HEK293 (cell line): ENCODE measurements at regions not wholly inside any gene's neighbourhood (a gene's known extent, or its start where the extent isn't known, plus 50 kb on each side); places are given as distances from the start of the nearest gene placed in this dataset.

ENCODE experiments used
- ATF2 ChIP-seq: fragments of 450-650 bp; formaldehyde crosslinking; IDR thresholded peaks from 2 replicates; pipeline ENCODE4 v1.5.1; 2016; ENCODE audit warnings: missing biosample characterization, missing genetic modification characterization, low read depth
- BCL11A ChIP-seq: fragments of 450-650 bp; formaldehyde crosslinking; IDR thresholded peaks from 2 replicates; pipeline ENCODE4 v1.5.1; 2016; ENCODE audit warnings: low read depth, missing biosample characterization, missing genetic modification characterization
- MEIS1 ChIP-seq: sonication (generic); formaldehyde crosslinking; IDR thresholded peaks from 2 replicates; pipeline ENCODE4 v1.8.1; 2022; ENCODE audit warnings: missing genetic modification reagents, mild to moderate bottlenecking, borderline replicate concordance
- MZF1 ChIP-seq: fragments of 450-650 bp; formaldehyde crosslinking; IDR thresholded peaks from 2 replicates; pipeline ENCODE4 v1.5.1; 2017; ENCODE audit warnings: missing biosample characterization, missing genetic modification characterization, borderline replicate concordance
- REPIN1 ChIP-seq: fragments of 450-650 bp; formaldehyde crosslinking; IDR thresholded peaks from 2 replicates; pipeline ENCODE4 v1.5.1; 2017; ENCODE audit warnings: missing biosample characterization, missing genetic modification characterization, low read depth
- SALL2 ChIP-seq: fragments of 450-650 bp; formaldehyde crosslinking; IDR thresholded peaks from 2 replicates; pipeline ENCODE4 v1.5.0; 2017; ENCODE audit warnings: missing biosample characterization, mild to moderate bottlenecking, missing genetic modification characterization, borderline replicate concordance
- SP3 ChIP-seq: fragments of 450-650 bp; formaldehyde crosslinking; IDR thresholded peaks from 2 replicates; pipeline ENCODE4 v1.5.1; 2016; ENCODE audit warnings: missing biosample characterization, missing genetic modification characterization
- TCF7L2 ChIP-seq: IDR thresholded peaks from 2 replicates; pipeline ENCODE4 v1.6.1; 2011; ENCODE audit warnings: low read depth, mild to moderate bottlenecking, inconsistent platforms, low read length, moderate library complexity, borderline replicate concordance
- TRIM28 ChIP-seq: IDR thresholded peaks from 2 replicates; pipeline ENCODE4 v1.6.1; 2011; ENCODE audit warnings: low read length, control low read depth, borderline replicate concordance
- YY2 ChIP-seq: fragments of 450-650 bp; formaldehyde crosslinking; IDR thresholded peaks from 2 replicates; pipeline ENCODE4 v1.5.1; 2016; ENCODE audit warnings: missing biosample characterization, missing genetic modification characterization
- ZEB2 ChIP-seq: fragments of 450-650 bp; formaldehyde crosslinking; IDR thresholded peaks from 2 replicates; pipeline ENCODE4 v1.5.1; 2016; ENCODE audit warnings: missing biosample characterization, missing genetic modification characterization
- ZNF155 ChIP-seq: fragments of 450-650 bp; formaldehyde crosslinking; IDR thresholded peaks from 2 replicates; pipeline ENCODE4 v1.5.1; 2016; ENCODE audit warnings: missing biosample characterization, missing genetic modification characterization
- ZNF266 ChIP-seq: fragments of 450-650 bp; formaldehyde crosslinking; IDR thresholded peaks from 2 replicates; pipeline ENCODE4 v1.5.1; 2016; ENCODE audit warnings: missing biosample characterization, missing genetic modification characterization, low read depth
- ZNF311 ChIP-seq: fragments of 450-650 bp; formaldehyde crosslinking; IDR thresholded peaks from 2 replicates; pipeline ENCODE4 v1.5.1; 2017; ENCODE audit warnings: missing biosample characterization, missing genetic modification characterization, borderline replicate concordance
- ZNF324 ChIP-seq: fragments of 450-650 bp; formaldehyde crosslinking; IDR thresholded peaks from 2 replicates; pipeline ENCODE4 v1.5.1; 2016; ENCODE audit warnings: missing biosample characterization, missing genetic modification characterization
- ZNF335 ChIP-seq: fragments of 450-650 bp; formaldehyde crosslinking; conservative IDR thresholded peaks from 2 replicates; pipeline ENCODE4 v1.5.1; 2016; ENCODE audit warnings: missing biosample characterization, missing genetic modification characterization
- ZNF37A ChIP-seq: fragments of 450-650 bp; IDR thresholded peaks from 2 replicates; pipeline ENCODE4 v1.5.1; 2018; ENCODE audit warnings: missing biosample characterization, missing genetic modification characterization
- ZNF518A ChIP-seq: fragments of 450-650 bp; formaldehyde crosslinking; conservative IDR thresholded peaks from 2 replicates; pipeline ENCODE4 v1.5.1; 2016; ENCODE audit warnings: low read depth, missing biosample characterization, missing genetic modification characterization
- ZNF549 ChIP-seq: fragments of 450-650 bp; IDR thresholded peaks from 2 replicates; pipeline ENCODE4 v1.5.1; 2018; ENCODE audit warnings: missing biosample characterization, missing genetic modification characterization, mild to moderate bottlenecking, inconsistent platforms, moderate library complexity
- ZNF596 ChIP-seq: fragments of 450-650 bp; IDR thresholded peaks from 2 replicates; pipeline ENCODE4 v1.5.0; 2018; ENCODE audit warnings: missing biosample characterization, mild to moderate bottlenecking, missing genetic modification characterization, moderate library complexity
- ZNF610 ChIP-seq: fragments of 450-650 bp; formaldehyde crosslinking; IDR thresholded peaks from 2 replicates; pipeline ENCODE4 v1.5.1; 2016; ENCODE audit warnings: missing biosample characterization, missing genetic modification characterization, borderline replicate concordance
- ZNF664 ChIP-seq: fragments of 450-650 bp; formaldehyde crosslinking; IDR thresholded peaks from 2 replicates; pipeline ENCODE4 v1.5.1; 2016; ENCODE audit warnings: missing biosample characterization, missing genetic modification characterization
- ZNF768 ChIP-seq: fragments of 450-650 bp; formaldehyde crosslinking; IDR thresholded peaks from 2 replicates; pipeline ENCODE4 v1.5.1; 2018; ENCODE audit warnings: missing biosample characterization, mild to moderate bottlenecking, missing genetic modification characterization
- ZSCAN16 ChIP-seq: fragments of 450-650 bp; formaldehyde crosslinking; IDR thresholded peaks from 2 replicates; pipeline ENCODE4 v1.5.1; 2016; ENCODE audit warnings: missing biosample characterization, missing genetic modification characterization
- ZXDB ChIP-seq: fragments of 450-650 bp; formaldehyde crosslinking; IDR thresholded peaks from 2 replicates; pipeline ENCODE4 v1.5.1; 2016; ENCODE audit warnings: missing biosample characterization, missing genetic modification characterization
- TF ChIP-seq, protein P1 (sequence below): fragments of 450-650 bp; IDR thresholded peaks from 2 replicates; pipeline ENCODE4 v1.5.1; 2018; ENCODE audit warnings: missing biosample characterization, mild to moderate bottlenecking, missing genetic modification characterization
- TF ChIP-seq, protein P2 (sequence below): fragments of 450-650 bp; formaldehyde crosslinking; IDR thresholded peaks from 2 replicates; pipeline ENCODE4 v1.5.1; 2016; ENCODE audit warnings: missing biosample characterization, missing genetic modification characterization
- TF ChIP-seq, protein P3 (sequence below): fragments of 450-650 bp; formaldehyde crosslinking; IDR thresholded peaks from 2 replicates; pipeline ENCODE4 v1.5.1; 2016; ENCODE audit warnings: missing biosample characterization, missing genetic modification characterization

- TF ChIP-seq ZEB2 (tag by site-specific recombination) (peak; percentile 92), TCF7L2 (no peak), ATF2 (tag by site-specific recombination) (peak; percentile 88), ZNF324 (tag by site-specific recombination) (peak; percentile 99), ZNF155 (tag by site-specific recombination) (no peak), BCL11A (tag by site-specific recombination) (peak; percentile 94), YY2 (tag by site-specific recombination) (0 out of 2 replicates have a peak, but pooled peaks have one; percentile 50), SP3 (0 out of 2 replicates have a peak, but pooled peaks have one; percentile 35), ZSCAN16 (tag by site-specific recombination) (0 out of 2 replicates have a peak, but pooled peaks have one; percentile 53), MZF1 (tag by site-specific recombination) (peak; percentile 70), MEIS1 (CRISPR knock-in tag) (no peak), ZNF518A (tag by site-specific recombination) (peak; percentile 67), REPIN1 (tag by site-specific recombination) (0 out of 2 replicates have a peak, but pooled peaks have one; percentile 60), ZNF768 (tag by site-specific recombination) (no peak), ZNF596 (tag by site-specific recombination) (0 out of 2 replicates have a peak, but pooled peaks have one; percentile 12), ZNF335 (tag by site-specific recombination) (peak; percentile 57), SALL2 (tag by site-specific recombination) (no peak), ZNF664 (peak; percentile 86), ZNF266 (no peak), TRIM28 (no peak; the same call in none of the 2 replicates), ZNF610 (tag by site-specific recombination) (peak; percentile 81; the same call in 1 of the 2 replicates), ZNF37A (tag by site-specific recombination) (no peak), ZXDB (tag by site-specific recombination) (peak; percentile 98), ZNF311 (tag by site-specific recombination) (no peak), ZNF549 (0 out of 2 replicates have a peak, but pooled peaks have one; percentile 18)
- TF ChIP-seq, protein P1, sequence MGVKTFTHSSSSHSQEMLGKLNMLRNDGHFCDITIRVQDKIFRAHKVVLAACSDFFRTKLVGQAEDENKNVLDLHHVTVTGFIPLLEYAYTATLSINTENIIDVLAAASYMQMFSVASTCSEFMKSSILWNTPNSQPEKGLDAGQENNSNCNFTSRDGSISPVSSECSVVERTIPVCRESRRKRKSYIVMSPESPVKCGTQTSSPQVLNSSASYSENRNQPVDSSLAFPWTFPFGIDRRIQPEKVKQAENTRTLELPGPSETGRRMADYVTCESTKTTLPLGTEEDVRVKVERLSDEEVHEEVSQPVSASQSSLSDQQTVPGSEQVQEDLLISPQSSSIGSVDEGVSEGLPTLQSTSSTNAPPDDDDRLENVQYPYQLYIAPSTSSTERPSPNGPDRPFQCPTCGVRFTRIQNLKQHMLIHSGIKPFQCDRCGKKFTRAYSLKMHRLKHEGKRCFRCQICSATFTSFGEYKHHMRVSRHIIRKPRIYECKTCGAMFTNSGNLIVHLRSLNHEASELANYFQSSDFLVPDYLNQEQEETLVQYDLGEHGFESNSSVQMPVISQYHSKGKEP (tag by site-specific recombination) = peak; percentile 94
- TF ChIP-seq, protein P2, sequence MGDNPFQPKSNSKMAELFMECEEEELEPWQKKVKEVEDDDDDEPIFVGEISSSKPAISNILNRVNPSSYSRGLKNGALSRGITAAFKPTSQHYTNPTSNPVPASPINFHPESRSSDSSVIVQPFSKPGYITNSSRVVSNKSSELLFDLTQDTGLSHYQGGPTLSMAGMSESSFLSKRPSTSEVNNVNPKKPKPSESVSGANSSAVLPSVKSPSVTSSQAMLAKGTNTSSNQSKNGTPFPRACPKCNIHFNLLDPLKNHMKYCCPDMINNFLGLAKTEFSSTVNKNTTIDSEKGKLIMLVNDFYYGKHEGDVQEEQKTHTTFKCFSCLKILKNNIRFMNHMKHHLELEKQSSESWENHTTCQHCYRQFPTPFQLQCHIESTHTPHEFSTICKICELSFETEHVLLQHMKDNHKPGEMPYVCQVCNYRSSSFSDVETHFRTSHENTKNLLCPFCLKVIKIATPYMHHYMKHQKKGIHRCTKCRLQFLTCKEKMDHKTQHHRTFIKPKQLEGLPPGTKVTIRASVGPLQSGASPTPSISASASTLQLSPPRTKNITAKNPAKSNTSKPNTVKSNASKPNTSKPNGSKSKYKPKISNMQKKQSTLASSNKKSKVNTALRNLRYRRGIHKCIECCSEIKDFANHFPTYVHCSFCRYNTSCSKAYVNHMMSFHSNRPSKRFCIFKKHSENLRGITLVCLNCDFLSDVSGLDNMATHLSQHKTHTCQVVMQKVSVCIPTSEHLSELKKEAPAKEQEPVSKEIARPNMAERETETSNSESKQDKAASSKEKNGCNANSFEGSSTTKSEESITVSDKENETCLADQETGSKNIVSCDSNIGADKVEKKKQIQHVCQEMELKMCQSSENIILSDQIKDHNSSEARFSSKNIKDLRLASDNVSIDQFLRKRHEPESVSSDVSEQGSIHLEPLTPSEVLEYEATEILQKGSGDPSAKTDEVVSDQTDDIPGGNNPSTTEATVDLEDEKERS = 0 out of 2 replicates have a peak, but pooled peaks have one; percentile 46
- TF ChIP-seq, protein P3, sequence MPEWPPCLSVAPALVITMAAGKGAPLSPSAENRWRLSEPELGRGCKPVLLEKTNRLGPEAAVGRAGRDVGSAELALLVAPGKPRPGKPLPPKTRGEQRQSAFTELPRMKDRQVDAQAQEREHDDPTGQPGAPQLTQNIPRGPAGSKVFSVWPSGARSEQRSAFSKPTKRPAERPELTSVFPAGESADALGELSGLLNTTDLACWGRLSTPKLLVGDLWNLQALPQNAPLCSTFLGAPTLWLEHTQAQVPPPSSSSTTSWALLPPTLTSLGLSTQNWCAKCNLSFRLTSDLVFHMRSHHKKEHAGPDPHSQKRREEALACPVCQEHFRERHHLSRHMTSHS (tag by site-specific recombination) = peak; percentile 98
Observed at GRCh38 chr1:81126989-81127581, 673.6 kb upstream of the ADGRL2 start (continued).
